HG03520 (cell line): ENCODE measurements at regions not wholly inside any gene's neighbourhood (a gene's known extent, or its start where the extent isn't known, plus 50 kb on each side); places are given as distances from the start of the nearest gene placed in this dataset.

ENCODE experiments used
- ATAC-seq: cut with Tn5 transposase; IDR thresholded peaks from one replicate; pipeline ENCODE4 v1.9.1; 2021; ENCODE audit warnings: mild to moderate bottlenecking, moderate library complexity; ENCODE audit not compliant: unreplicated experiment

DNA sequence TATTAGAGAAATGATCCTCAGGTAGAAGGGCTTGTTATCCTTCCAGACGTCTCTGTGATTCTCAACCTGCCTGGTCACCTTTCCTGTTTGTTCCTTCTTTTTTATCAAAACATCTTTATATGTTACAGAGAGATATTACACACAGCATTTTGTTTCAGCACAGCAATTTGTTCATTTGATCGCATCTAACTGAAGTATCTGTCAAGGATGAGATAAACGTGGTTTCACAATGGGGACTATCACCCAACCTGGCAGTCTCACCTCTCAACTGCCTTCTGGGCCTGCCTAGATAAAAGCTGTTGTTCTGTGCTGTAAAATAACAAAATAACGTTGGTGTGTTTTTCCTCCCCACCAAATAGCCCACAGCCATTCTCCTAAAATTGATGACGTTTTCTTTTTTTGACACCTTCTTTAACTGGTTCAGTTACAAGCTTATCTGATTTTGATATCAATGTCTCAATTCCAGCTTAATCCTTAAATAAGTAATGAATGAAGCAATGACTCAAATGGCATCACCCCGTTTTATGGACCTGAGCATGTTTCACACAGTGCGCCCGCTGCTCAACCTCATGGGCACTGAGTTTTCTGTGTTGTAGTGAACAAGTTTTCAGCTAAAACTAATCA, 367.9 kb upstream of the RUNX1 start:
- ATAC-seq: no peak

DNA sequence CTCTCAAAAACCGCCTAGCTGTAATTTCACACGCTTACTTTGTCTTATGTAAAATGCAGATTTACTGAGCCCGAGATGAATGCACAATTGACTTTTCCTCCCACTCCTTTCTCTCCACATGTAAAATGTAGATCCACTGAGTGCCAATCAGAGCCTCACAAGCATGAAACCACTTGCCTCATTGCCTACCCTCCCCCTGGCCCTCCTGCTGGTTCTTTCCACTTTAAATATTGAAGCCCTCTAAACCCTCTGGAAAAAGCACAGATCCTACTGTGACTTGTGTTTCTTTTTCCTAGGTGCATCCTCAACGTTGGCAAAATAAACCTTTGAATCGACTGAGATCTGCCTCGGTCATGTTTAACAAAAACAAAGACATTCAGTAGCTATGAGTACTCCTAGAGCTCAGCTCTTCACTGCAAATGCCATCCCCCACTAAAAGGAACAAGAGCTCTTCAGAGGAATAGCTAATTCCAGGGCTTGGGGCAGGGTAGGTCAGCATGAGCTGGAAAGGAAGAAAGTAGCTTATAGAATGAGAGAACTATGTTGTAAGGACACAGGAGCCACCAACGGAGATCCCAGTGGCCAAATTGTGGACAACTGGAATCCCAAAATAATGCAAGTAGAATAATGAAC, 365.5 kb upstream of the RUNX1 start:
- ATAC-seq: no peak

DNA sequence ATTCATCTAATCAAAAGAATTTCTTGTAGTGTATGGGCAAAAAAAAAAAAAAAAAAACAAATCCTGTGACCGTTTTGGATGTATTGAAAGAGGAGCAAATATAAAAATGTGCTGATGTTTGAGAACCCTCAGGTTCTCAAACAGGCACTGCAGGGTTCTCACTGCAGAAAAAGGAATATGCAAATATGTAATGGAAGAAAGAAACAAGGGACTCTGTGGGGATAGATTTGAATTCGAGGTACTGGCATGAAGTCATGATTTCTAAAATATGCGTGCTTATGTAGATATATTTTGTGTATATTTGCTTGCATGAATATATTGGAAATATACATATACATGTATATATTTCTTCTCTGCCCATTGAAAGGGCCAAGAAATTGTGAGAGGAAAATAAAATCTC, 365.0 kb upstream of the RUNX1 start:
- ATAC-seq: no peak

- ATAC-seq: no peak
Observed at GRCh38 chr21:35412231-35412630, 363.1 kb upstream of the RUNX1 start.

GRCh38 chr21:35411434-35411833, 362.3 kb upstream of the RUNX1 start:
- no peak for ATAC-seq

DNA sequence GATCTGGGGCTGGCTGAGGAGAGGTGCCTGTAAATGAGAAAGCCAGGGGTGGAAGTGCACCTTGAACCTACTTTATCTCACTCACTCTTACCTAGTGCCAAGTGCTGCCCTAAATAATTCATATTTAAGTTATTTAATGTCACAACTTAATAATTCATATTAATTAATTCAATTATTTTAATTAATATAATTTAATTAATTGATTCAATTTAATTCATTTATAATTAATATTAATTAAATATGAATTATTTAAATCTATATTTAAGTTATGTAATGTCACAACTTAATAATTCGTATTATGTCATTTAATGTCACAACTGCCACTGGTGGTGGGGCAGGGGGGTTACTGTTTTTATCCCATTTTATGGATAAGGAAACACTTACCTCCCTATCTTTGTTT, 361.6 kb upstream of the RUNX1 start:
- no peak for ATAC-seq

DNA sequence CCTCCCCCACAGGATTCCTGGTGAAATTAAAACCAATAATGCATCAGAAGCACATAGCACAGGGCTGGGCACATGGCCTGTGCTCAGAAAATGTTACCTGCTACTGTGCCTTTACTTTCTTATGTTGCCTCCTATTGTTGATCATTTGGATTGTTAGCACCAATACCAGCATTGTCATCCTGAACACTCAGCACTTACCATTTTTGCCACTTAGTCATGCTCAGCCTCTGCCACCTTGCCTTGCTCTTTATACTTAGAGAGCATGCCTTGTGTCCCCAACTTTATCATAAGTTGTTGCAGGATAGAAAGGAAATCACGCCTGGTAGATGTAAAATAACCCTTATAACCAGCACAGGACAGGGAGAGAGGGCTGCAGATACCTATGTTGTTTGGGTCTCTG, 361.0 kb upstream of the RUNX1 start:
- no peak for ATAC-seq

DNA sequence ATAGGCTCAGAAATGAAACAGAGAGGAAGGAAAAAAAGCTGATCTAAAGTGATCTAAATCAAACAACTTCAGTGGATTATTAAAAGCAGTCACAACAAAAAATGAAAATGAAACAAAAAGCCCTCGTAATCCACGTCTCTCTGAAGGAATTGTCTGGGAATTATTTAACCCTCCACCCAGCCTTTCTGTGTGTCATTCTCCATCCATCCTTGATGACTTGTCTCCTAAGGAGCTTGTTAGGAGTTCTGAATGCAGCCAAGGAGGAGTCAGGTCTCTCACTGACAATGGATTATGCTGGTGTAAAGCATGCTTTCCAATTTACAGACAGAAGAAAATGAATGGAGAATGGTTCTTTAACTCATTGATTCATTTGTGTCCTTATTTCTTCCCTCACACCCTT, 359.3 kb upstream of the RUNX1 start:
- no peak for ATAC-seq

- ATAC-seq: no peak
Observed at GRCh38 chr21:35406635-35407034, 357.5 kb upstream of the RUNX1 start.

GRCh38 chr21:35405981-35406380, 356.9 kb upstream of the RUNX1 start:
- no peak for ATAC-seq

DNA sequence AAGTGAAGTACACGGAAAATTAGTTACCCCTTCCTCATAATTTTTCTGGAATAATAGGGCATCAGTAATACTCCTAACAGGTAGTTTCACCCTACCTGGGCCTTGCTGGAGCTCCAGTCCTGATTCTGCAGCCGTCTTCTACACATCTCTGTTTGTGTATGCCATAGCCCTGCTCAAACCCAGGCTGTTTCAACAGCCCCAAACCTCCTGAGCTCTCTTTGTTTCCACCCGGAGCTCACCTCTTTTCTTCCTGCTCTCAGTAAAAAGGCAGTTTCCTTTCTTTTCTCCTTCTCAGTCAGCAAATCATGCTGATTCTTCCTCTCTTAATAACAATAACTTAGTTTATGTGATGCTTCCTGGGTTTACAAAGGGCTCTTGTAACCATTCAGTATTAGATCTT, 355.1 kb upstream of the RUNX1 start:
- no peak for ATAC-seq

DNA sequence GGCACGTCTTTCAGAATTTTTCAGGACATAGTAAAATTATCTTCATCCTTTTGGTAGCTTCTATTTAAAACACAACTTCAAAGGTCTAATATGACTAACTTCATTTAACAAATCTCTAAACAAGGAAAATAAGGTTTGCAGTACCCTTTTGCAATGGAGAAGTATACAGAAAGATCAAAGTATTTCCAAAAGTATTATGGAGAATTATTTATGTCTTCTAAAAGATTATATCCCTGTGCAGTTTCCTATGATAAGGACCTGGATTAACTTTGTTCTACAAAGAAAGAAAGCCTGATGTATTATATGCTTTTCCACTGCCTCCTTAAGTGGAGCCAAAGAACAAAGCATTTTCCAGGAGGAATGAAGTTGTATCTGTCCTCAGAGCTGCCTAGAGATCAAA, 353.0 kb upstream of the RUNX1 start:
- ATAC-seq: no peak

DNA sequence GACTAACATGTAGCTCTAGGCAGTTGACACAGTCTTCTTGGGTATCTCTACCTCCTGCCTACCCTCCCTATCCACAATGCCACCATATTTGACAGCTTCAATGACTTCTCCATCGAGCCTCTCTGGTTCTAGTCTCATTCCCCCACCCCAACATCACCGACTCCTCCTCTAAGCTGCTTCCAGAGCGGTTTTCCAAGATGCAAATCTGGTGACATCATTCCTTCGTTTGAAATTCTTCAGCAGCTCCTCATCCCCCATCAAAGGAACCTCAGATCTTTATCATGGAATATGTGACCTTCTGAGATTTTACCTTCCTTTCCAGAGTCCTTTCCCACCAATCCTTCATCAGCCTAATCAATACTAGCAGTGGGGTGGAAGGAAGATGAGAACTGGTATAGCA, 352.4 kb upstream of the RUNX1 start:
- ATAC-seq: no peak

- ATAC-seq: no peak
Observed at GRCh38 chr21:35400233-35400939, 351.3 kb upstream of the RUNX1 start.

DNA sequence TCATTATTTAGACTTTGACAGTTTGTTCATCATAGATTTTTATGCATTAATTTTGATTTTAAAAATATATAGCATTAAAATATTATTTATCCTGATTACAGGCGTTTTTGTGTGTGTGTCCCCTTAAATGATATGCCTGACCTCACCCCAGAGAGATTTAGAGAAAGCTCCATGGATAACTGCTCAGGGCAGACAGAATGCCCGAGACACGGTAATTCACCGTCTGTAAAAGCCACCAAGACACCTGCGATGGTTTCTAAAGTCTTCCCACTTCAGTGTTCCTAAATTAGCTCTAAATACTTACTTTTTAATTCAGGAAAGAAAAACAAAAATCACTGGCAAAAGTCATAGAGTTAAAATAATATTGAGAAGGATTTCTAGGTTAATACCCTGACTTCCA, 350.6 kb upstream of the RUNX1 start:
- no peak for ATAC-seq

GRCh38 chr21:35399002-35399530, 350.0 kb upstream of the RUNX1 start:
- ATAC-seq: no peak

- no peak for ATAC-seq
Observed at GRCh38 chr21:35398346-35398982, 349.4 kb upstream of the RUNX1 start.

DNA sequence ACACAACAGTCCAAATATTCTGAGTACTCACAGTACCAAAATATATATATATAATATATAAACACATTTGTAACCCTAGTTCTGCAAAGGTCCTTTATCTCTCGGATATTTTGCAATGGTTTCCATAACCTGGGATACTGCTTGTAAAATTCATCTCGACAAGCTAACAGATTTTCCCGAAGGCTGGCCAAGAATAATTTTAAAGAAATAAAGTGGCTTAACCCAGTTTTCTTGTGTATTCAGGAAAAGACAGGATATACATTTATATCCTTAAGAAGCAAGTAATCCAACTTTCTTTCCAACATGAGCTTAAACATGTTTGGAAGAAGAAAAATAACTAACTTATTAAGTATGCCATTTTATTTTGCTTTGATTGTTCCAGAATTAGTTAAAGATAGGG, 348.7 kb upstream of the RUNX1 start:
- ATAC-seq: no peak

DNA sequence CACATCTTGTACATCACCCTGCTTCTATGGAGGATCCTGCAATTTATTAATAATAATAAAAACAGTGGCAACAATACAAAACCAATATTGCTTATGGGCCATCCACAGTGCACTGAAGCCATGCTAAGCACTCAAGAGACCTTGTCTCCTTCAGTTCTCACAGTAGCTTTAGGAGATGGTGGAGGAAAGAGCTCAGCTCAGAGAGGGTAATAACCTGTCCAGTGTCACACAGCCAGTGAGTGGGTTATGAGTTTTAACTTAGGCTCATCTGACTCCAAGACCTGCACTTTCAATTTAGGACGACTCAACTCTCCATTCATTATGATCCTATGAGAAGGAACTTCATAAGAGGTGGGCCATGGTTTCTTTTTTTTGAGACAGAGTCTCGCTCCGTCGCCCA, 347.6 kb upstream of the RUNX1 start:
- no peak for ATAC-seq

GRCh38 chr21:35395728-35396127, 346.6 kb upstream of the RUNX1 start:
- no peak for ATAC-seq

DNA sequence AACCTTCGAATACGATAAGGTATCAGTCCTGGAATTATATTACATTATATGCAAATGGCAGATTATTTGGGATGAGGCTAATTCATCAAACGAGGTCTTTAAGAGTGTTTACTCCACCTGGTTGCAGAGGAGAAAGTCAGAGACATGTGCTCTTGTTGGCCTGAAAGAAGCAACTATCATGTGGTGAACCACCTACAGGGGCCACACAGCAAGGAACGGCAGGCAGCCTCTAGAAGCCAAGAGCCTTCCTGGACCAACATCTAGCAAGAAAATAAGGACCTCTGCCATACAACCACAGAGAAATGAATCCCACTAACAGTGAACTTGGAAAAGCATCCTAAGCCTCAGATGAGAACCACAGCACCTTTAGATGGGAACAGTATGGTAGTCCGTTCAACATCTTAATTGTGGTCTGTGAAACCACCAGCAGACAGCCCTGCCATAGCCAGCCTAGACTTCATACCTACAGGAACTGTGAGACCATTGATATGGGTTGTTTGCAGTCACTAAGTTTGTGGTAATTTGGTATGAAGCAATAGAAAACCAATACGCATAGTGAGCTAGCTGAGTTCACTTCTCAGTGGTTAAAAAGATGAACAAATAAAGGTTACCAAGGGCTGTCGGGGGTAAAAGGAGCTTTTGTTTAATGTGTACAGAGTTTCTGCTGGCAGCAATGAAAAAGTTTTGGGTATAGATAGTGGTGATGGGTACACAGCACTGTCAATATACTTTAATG, 345.7 kb upstream of the RUNX1 start:
- ATAC-seq: no peak
